ENCODE measurements at regions not wholly inside any gene's neighbourhood (a gene's known extent, or its start where the extent isn't known, plus 50 kb on each side); places are given as distances from the start of the nearest gene placed in this dataset.

DNA sequence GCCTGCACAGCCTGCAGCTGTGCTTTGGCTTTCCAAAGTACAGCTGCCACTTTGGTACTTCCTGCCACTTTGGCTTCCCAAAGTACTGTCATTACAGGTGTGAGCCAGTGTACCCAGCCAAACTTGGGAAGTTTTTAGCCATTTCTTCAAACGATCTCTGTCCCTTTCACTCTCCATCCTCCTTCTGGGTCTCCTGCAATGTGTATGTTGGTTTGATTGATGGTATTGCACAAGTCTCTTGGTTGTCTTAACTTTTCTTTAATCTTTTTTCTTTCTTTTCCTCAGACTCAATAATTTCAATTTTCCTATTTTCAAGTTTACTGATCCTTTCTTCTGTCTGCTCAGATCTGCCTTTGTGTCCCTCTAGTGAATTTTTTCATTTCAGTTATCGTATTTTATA is 99.3 kb upstream of the CFAP20DC start:
- TF ChIP-seq, protein P1, sequence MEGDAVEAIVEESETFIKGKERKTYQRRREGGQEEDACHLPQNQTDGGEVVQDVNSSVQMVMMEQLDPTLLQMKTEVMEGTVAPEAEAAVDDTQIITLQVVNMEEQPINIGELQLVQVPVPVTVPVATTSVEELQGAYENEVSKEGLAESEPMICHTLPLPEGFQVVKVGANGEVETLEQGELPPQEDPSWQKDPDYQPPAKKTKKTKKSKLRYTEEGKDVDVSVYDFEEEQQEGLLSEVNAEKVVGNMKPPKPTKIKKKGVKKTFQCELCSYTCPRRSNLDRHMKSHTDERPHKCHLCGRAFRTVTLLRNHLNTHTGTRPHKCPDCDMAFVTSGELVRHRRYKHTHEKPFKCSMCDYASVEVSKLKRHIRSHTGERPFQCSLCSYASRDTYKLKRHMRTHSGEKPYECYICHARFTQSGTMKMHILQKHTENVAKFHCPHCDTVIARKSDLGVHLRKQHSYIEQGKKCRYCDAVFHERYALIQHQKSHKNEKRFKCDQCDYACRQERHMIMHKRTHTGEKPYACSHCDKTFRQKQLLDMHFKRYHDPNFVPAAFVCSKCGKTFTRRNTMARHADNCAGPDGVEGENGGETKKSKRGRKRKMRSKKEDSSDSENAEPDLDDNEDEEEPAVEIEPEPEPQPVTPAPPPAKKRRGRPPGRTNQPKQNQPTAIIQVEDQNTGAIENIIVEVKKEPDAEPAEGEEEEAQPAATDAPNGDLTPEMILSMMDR (IDR thresholded peaks at IDR 0.05; ENCODE audit: insufficient read depth, missing control alignments), result no peak
- no peak for DNase-seq (ENCODE audit: insufficient read length, low spot score)
- FAIRE-seq, result no peak

DNA sequence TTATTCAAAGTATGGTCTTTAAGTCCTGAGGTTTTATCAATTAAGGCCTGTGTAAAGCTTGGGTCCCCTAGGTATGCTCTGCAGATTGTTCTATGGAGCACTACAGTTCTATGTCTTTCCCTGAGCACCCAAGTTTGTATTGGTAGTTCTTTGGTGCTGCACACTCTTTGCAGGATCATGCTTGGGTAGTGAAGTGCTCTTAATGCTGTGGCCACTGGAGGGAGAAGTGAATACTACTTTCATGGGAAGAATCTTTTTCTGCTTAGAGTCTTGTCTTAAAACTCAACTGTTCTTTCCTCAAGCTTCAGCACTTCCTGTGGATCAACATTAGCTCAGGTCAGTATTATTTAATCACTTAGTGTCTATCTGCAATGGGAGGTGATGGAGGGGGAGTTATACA is 93.6 kb upstream of the CFAP20DC start:
- FAIRE-seq (no peak), DNase-seq (ENCODE audit: insufficient read length, low spot score) (no peak)
- TF ChIP-seq, protein P1 (IDR thresholded peaks at IDR 0.05; ENCODE audit: insufficient read depth, missing control alignments), result peak; percentile 9

DNA sequence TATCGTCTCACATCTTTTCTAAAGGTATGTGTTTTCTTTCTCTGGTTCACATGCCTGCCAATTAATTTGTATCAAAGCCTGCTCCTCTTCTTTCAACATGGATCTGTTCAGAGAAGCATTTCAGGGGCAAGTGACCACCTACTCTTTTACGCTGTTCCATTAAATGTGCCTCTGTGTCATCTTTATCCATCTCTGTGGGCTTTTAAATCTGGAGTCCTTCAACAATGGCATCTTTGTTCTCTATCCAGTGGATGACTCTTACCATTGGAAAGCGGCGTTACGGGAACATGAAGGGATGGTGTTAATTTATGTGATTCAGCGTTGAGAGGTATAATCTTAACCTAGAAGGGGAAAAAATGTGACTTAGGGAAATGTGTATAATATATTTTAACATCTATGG is 92.7 kb upstream of the CFAP20DC start:
- TF ChIP-seq, protein P1 (IDR thresholded peaks at IDR 0.05; ENCODE audit: insufficient read depth, missing control alignments), result no peak
- no peak for FAIRE-seq
- DNase-seq (ENCODE audit: insufficient read length, low spot score), result no peak

DNA sequence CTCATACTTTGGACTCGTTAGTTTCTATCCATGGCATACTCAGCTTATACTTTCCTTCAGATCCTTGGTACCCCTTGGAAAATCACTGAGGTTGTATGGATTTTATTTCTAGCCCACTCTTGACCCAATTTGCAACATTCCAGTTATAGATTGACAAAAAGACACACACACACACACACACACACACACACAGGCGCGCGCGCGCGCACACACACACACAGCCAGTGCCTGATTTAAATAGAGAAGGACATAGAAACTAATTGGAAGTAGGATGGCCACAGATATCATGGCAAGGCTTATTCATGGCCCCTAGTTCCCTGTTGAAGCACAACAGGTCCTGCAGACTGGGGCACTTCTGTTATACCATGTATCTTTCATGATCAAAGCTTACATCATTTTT is 89.1 kb upstream of the CFAP20DC start:
- FAIRE-seq (no peak), DNase-seq (ENCODE audit: insufficient read length, low spot score) (no peak)
- TF ChIP-seq, protein P1 (IDR thresholded peaks at IDR 0.05; ENCODE audit: insufficient read depth, missing control alignments), result no peak

DNA sequence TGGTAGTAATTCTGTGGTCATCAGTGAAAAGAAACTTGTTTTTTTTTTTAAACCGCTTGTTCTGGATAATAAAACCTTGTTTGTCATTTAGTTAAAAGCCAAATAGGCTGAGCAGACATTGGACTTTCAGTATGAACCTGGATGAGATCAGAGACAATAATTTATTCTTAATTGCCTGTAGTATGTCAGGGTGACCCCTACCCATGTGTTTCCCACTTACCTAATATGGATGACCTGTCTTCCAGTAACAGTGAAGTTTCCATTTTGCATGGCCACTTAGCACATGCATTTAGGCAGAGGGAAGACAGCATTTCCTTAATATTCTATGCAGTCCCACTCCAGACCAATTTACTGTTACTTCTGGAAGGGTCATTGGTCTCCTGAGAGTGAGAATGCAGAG is 87.6 kb upstream of the CFAP20DC start:
- DNase-seq (ENCODE audit: insufficient read length, low spot score) (no peak), FAIRE-seq (no peak)
- TF ChIP-seq, protein P1 (IDR thresholded peaks at IDR 0.05; ENCODE audit: insufficient read depth, missing control alignments), result no peak

DNA sequence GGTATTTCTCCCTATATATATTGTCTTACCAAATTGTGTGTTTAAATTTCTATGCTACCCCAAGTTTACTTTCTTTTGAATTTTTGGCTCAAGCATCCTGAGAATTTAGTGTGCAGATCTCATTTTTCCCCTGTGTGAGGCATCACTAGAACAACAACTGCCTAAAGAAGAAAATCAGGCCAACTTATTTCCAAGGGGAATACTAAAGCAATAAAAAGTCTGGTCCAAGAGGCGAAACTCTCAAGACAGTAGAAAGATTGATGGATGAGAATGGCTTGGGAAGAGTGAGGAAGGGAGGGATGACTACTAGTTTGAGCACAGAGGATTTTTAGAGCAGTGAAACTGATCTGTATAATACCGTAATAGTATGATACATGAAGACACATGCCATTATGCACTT is 86.3 kb upstream of the CFAP20DC start:
- FAIRE-seq (no peak), DNase-seq (ENCODE audit: insufficient read length, low spot score) (no peak)
- TF ChIP-seq, protein P1 (IDR thresholded peaks at IDR 0.05; ENCODE audit: insufficient read depth, missing control alignments), result no peak

DNA sequence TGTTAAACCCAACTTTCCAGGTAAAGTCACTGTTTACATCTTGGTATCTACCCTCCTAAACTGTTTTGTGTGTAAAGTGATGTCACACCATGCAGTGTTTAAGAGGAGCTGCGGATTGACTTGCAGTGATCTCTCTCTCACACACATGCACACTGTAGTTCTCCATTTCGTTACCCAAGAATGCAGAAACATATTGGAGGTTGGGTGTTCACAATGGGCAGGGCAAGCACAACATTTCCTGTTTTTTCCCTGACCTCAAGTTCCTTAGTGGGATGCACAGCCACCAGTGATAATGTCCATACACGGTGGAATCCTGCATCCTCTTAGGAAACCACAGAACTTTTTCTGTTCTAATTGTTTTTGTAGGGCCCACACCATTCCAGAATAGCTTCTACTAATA is 85.3 kb upstream of the CFAP20DC start:
- FAIRE-seq (no peak), DNase-seq (ENCODE audit: insufficient read length, low spot score) (no peak)
- TF ChIP-seq, protein P1 (IDR thresholded peaks at IDR 0.05; ENCODE audit: insufficient read depth, missing control alignments), result no peak

All from D721Med (cell line).